ENCODE measurements at regions not wholly inside any gene's neighbourhood (a gene's known extent, or its start where the extent isn't known, plus 50 kb on each side); places are given as distances from the start of the nearest gene placed in this dataset.

GRCh38 chr18:77522051-77522675, 272.5 kb downstream of the GALR1 start:
- DNase-seq: no peak

DNA sequence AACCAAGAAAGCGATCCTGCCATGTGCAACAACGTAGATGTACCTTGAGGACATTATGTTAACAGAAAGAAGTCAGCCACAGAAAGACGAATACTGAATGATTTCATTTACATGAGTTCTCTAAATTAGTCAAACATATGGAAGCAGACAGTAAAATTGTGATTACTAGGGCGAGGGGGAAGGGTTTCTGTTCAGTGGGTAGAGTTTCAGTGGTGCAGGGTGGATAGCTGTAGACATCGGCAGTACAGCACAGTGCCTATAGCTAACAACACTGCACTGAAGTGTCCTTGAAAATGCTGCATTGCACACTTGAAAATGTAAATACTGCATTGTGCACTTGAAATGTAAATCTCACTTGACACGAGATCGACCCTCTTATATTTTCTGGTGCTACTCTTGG, 275.3 kb downstream of the GALR1 start:
- DNase-seq: no peak

GRCh38 chr18:77526962-77527361, 277.3 kb downstream of the GALR1 start:
- no peak for DNase-seq

- no peak for DNase-seq
Measured at GRCh38 chr18:77528872-77529271, 279.2 kb downstream of the GALR1 start.

DNA sequence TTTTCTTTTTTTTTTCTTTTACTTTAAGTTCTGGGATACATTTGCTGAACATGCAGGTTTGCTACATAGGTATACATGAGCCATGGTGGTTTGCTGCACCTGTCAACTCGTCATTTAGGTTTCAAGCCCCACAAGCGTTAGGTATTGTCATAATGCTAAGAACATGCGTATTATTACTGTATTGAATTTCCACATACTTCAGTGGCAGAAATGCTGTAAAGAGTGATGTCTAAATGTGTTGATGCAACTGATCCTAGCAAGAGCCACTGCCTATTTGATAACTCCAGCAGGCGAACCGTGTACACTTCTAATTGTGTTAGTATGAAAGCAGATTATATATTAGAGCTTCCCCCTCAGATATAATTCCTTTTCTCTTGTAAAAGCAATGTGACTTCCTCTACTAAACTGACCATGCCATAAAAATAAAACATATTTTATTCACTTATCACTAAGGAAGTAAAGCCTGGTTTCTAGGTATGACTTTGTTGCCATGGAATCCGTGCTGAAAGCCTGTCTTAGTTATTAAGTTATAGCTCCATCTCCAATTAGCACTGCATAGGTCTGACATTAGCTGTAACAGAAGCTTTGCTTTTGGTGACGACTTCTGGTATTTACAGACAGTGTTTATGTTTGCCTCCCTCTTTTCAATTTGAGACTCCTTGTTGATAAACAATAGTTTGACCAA, 280.0 kb downstream of the GALR1 start:
- no peak for DNase-seq

- no peak for DNase-seq
Measured at GRCh38 chr18:77530732-77531131, 281.1 kb downstream of the GALR1 start.

DNA sequence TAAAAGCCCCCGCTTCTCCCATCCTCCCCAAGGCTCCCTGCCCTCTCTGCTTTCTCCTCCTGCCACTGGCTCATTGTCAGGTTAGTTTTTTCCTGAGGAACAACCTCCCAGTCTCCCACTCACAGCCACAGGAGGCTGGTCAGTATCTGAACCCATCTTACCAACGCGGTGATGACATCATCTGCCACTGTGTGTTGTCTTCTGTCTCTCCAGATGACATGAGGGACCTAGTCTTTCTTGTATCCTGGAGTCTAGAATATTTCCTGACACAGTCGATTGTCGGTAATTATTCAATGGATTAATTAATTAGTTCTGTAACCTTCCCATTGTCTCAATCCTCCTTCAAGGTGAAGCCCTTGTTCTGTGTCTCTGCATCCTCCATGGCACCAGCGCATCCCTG, 290.2 kb downstream of the GALR1 start:
- no peak for DNase-seq

DNA sequence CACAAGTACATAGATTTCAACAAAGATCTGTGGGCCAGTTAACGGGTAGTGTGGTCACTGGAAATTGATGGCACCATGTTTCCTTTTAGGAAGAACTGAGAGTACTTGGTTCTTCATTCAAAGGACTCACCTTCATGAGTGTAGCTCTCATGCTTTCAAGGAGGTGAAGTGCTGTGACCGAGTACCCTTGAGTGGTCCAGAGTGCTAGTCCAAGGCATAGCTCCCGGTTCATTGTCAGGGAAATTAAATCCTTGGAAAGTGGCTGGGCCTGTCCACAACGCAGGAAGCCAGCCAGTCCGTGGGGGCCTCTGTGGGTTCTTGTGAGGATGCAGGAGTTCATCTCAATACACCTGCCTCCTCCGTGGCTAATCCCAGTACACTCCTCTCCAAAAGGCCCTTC, 295.1 kb downstream of the GALR1 start:
- no peak for DNase-seq

DNA sequence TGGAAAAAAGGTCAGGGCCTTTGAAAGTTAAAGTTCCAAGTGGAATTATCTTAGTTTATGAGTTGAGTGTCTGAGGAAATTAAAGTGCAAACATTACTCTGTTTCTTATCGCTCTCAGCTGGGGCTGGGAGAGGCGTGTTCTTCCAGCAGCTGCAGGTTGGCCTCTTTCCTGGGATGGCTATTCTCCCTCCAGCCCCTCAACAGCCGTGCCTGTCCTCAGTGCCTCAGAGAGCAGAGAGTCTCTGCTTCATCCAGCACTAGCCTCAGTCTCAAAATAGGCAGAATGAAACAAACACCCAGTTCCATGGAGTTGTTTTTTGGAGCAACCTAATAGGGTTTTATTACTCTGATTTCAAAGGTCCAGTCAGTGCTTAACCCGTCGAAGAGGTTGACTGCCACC, 298.1 kb downstream of the GALR1 start:
- no peak for DNase-seq

DNA sequence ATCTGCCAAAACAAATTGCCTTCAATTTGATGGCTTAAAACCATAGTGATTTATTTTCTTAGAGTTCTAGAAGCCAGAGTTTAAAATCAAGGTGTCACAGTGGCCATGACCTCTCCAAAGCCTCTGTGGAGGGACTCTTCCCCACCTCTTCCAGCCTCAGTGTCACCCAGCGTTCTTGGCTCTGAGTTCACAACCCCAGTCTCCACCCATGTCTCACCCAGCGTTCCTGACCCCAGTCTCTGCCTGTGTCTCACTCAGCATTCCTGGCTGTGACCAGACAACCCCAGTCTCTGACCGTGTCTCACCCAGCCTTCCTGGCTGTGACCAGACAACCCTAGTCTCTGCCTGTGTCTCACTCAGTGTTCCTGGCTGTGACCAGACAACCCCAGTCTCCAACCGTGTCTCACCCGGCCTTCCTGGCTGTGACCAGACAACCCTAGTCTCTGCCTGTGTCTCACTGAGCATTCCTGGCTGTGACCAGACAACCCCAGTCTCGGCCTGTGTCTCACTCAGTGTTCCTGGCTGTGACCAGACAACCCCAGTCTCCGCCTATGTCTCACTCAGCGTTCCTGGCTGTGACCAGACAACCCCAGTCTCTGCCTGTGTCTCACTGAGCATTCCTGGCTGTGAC, 299.3 kb downstream of the GALR1 start:
- DNase-seq: no peak

- DNase-seq: no peak
Measured at GRCh38 chr18:77550625-77551024, 301.0 kb downstream of the GALR1 start.

DNA sequence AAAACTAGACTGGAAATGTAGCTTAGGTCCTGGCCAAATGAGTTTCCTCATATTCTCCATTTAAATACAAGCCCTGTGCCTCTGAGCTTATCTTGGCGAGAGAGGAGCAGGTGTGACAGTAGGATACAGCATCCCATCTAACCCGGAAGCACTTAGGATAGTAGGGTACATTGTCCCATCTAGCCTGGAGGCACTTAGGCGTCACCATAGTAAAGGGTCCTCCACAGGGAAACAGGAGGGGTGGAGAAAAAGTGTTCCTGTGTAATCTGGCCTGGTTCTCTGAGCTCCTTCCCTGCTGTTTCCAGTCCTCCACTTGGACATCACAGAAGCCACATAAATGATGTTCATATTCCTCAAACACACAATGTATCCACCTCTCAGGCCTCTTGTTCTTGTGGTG, 301.4 kb downstream of the GALR1 start:
- no peak for DNase-seq

- DNase-seq: no peak
Measured at GRCh38 chr18:77552945-77553344, 303.3 kb downstream of the GALR1 start.

- DNase-seq: no peak
Measured at GRCh38 chr18:77554061-77554460, 304.4 kb downstream of the GALR1 start.

DNA sequence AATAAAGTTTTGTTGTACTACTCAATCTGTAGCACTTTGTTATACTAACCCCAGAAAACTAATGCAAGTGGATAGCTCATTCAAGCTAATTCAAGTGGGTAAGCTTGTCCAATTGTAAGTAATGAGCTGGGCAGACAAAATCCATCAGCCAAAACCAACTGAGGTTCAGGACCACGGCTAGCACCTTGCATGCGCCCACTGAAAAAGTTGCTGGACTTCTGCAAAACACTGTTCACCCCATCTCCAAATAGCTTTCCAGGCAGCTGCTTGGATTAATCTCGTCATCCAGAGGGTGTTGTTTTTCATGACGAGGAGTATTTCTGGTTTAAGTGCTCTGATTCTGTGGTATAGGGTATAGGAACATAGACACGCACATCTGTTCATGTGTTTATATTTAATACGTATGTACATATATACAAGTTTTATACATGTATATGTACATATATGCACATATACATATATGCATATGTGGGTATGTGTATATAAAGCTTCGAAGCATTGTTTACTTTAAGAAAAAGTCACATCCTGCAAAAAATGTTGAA, 307.5 kb downstream of the GALR1 start:
- no peak for DNase-seq

DNA sequence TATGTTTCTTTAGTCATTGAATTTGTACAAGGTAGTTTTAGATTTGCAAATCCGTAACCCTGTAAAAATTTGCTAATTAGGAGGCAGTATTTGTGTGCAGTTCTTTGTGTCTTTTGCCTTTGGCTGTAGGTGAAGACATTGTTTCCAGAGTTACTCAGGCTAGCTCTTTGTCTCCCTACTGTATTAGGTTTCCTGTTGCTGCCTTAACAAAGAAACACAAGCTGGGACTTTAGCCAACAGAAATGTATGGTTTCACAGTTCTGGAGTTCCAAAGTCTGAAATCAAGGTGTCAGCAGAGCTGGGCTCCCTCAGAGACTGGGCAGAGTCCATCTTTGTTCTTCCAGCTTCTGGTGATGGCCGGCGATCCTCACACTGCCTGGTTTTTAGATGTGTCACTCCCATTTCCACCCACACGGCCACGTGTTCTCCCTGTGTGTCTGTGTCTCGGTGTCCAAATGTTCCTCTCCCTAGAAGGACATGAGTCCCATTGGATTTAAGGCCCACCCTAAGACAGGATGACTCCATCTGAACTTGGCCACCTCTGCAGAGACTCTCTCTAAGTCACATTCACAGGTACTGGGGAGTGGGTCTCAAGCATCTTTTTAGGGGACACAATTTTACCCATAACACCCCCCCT, 309.7 kb downstream of the GALR1 start:
- no peak for DNase-seq

DNA sequence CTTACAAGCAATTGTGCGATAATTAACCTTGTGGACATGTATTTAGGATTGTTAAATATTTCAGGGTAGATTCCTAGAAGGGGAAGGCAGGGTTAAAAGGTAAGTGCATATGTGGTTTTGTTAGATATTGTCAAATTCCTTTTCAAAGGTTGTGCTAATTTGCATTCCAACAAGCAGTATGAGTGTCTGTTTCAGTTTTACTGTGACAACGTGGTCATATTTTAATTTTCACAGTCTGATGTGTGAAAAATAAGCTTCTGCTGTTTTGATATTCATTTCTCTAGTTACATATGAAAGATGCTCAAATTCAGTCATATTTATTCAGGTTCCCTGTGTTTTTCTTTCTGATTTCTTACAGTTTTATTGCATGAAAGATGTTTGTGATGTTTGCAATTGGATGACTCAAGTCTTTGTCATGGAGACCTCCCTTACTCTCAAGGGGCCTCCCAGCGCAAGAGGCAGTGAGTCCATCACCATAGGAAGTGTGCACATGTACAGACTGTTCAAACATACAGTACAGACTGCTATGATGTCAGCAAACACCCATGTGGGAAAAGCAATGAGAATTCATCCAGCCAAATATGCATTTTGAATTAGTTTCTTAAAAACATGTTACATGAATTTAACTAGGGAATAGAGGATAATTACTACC, 310.8 kb downstream of the GALR1 start:
- DNase-seq: no peak

GRCh38 chr18:77566604-77567003, 317.0 kb downstream of the GALR1 start:
- no peak for DNase-seq

- no peak for DNase-seq
Measured at GRCh38 chr18:77567205-77567604, 317.6 kb downstream of the GALR1 start.

GRCh38 chr18:77571743-77572142, 322.1 kb downstream of the GALR1 start:
- DNase-seq: no peak

DNA sequence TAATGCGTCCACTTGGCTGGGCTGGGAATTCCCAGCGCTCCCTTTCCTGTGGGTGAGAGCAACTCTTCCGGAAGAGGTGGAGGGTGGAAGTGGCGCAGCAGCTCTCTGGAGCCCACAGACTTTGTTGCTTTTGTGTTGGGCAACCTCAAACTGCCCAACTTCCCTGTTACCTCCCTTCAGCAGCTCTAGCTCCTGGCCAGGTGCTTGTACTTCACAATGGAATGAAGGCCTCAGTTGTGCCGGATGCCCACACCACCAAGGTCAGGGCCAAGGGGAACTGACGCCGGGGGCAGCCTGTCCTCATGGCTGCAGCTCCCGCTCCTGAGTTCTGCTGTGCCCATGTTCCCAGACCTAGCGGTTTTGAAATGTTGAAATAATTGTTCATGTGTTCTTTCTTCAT, 322.9 kb downstream of the GALR1 start:
- DNase-seq: no peak

GRCh38 chr18:77573571-77573970, 323.9 kb downstream of the GALR1 start:
- no peak for DNase-seq

DNA sequence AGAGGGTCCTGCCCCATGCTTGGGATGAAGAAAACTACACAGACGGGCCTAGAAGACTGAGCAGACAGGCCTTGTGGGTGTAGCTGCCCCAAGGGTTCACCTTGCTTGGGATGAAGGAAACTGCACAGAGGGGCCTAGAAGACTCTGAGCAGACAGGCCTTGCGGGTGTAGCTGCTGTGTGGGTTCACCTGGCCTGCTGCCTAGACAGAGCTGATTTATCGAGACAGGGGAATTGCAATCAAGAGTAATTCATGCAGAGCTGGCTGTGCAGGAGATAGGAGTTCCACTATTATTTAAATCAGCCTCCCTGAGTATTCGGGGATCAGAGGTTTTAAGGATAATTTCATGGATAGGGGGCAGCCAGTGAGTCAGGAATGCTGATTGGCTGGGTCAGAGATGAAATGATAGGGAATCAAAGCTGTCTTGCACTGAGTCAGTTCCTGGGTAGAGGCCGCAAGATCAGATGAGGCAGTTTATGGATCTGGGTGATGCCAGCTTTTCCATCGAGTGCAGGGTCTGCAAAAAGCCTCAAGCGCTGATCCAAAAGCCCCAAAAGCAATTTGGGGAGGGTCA, 341.4 kb downstream of the GALR1 start:
- no peak for DNase-seq
